ENCODE measurements at regions not wholly inside any gene's neighbourhood (a gene's known extent, or its start where the extent isn't known, plus 50 kb on each side); places are given as distances from the start of the nearest gene placed in this dataset.

DNA sequence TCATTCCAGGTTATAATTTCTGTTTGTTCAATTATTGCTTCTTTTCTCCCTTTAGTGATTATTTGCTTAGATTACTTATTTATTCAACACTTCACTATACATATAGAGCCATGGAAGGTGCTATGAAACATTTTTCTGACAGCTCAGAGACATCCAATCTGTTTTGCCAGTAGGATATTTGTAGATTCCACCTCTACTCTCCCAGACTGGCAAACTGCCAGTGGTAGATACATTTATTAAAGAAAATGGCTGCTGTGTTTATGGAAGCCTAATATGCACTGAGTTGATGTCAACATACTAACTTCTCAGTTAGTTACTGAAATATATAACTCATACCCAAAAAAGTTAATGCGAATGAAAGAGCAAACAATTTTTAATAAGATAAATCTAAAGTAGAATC lies 348.6 kb downstream of the TRAM1L1 start:
- H3T11ph ChIP-seq (ENCODE audit: low read length), result no peak overlapping the region
- H3K18ac ChIP-seq (ENCODE audit: insufficient read length, low read depth, low read length), result no peak overlapping the region
- H4K5ac ChIP-seq (ENCODE audit: insufficient read length, low read depth, low read length), result no peak overlapping the region
- H3K23me2 ChIP-seq (ENCODE audit: insufficient read length, low read depth, low read length, poor library complexity, severe bottlenecking), result no peaks in the 10 kb centered on the region
- no peak overlapping the region for H3K56ac ChIP-seq (ENCODE audit: insufficient read length, low read depth, low read length)
- H2BK20ac ChIP-seq (ENCODE audit: low read depth, low read length, poor library complexity, severe bottlenecking), result no peak overlapping the region
- no peaks in the 10 kb centered on the region for H3K4me1 ChIP-seq (ENCODE audit: insufficient read depth, low read length)
- no peak overlapping the region for H4K91ac ChIP-seq (ENCODE audit: insufficient read length, low read depth, low read length)
- no peak for DNase-seq
- no peak overlapping the region for H2BK5ac ChIP-seq (ENCODE audit: insufficient read length, low read length)
- no peak overlapping the region for H3K14ac ChIP-seq (ENCODE audit: insufficient read depth, low read length)
- H2AFZ ChIP-seq (ENCODE audit: low read length), result no peak overlapping the region
- H3K4me3 Mint-ChIP-seq, result no peak overlapping the region
- no peaks in the 10 kb centered on the region for H3K9me3 ChIP-seq (ENCODE audit: control insufficient read depth, low read depth, low read length)
- H3K79me1 ChIP-seq (ENCODE audit: insufficient read depth, low read depth, low read length, poor library complexity, severe bottlenecking), result no peaks in the 10 kb centered on the region
- no peaks in the 10 kb centered on the region for H3K79me2 ChIP-seq (ENCODE audit: insufficient read depth, low read length)
- no peak overlapping the region for H3K4me2 ChIP-seq (ENCODE audit: insufficient read depth, insufficient read length, low read length)
- TF ChIP-seq, protein P1, sequence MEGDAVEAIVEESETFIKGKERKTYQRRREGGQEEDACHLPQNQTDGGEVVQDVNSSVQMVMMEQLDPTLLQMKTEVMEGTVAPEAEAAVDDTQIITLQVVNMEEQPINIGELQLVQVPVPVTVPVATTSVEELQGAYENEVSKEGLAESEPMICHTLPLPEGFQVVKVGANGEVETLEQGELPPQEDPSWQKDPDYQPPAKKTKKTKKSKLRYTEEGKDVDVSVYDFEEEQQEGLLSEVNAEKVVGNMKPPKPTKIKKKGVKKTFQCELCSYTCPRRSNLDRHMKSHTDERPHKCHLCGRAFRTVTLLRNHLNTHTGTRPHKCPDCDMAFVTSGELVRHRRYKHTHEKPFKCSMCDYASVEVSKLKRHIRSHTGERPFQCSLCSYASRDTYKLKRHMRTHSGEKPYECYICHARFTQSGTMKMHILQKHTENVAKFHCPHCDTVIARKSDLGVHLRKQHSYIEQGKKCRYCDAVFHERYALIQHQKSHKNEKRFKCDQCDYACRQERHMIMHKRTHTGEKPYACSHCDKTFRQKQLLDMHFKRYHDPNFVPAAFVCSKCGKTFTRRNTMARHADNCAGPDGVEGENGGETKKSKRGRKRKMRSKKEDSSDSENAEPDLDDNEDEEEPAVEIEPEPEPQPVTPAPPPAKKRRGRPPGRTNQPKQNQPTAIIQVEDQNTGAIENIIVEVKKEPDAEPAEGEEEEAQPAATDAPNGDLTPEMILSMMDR (conservative IDR thresholded peaks at IDR 0.05), result no peak
- H3K27me3 Mint-ChIP-seq (ENCODE audit: low read depth), result no peaks in the 10 kb centered on the region
- H3K4ac ChIP-seq (ENCODE audit: low read depth, low read length), result no peak overlapping the region
- no peaks in the 10 kb centered on the region for H3K9me3 Mint-ChIP-seq
- no peak overlapping the region for H2AK5ac ChIP-seq (ENCODE audit: insufficient read length, low read length)
- no peaks in the 10 kb centered on the region for H3K4me1 Mint-ChIP-seq
- no peaks in the 10 kb centered on the region for H4K20me1 ChIP-seq (ENCODE audit: control insufficient read depth, insufficient read depth, insufficient read length)
- no peak overlapping the region for H3K9ac ChIP-seq (ENCODE audit: extremely low read depth, insufficient read length, low read length)
- H3K23ac ChIP-seq (ENCODE audit: insufficient read length, low read depth, low read length), result no peak overlapping the region
- no peak overlapping the region for H2BK15ac ChIP-seq (ENCODE audit: low read depth, low read length)
- WGBS (ENCODE audit: extremely low coverage, insufficient read length, low lambda C conversion rate), result no CpG with 5 or more reads among the region's 1 CpG
- no peak overlapping the region for H4K8ac ChIP-seq (replicated peaks; ENCODE audit: insufficient read length, low read depth, low read length)
- no peak overlapping the region for H2BK120ac ChIP-seq (ENCODE audit: low read depth, low read length, poor library complexity, severe bottlenecking)
- no peak overlapping the region for H2BK12ac ChIP-seq (ENCODE audit: insufficient read length, low read depth, low read length)
- no peak overlapping the region for H3K27ac Mint-ChIP-seq
- H3K27me3 ChIP-seq (ENCODE audit: insufficient read depth, low read length), result no peaks in the 10 kb centered on the region; the same call in 1 of the 2 replicates
- no peaks in the 10 kb centered on the region for H3K36me3 Mint-ChIP-seq (ENCODE audit: insufficient read depth in 1 of 3, low read depth in 3 of 3)
- H3K27ac ChIP-seq (ENCODE audit: insufficient read length, low read depth, low read length), result no peak overlapping the region
